GM12878 (cell line): ENCODE measurements at regions not wholly inside any gene's neighbourhood (a gene's known extent, or its start where the extent isn't known, plus 50 kb on each side); places are given as distances from the start of the nearest gene placed in this dataset.

ENCODE experiments used
- CEBPB ChIP-seq, 2 experiments: fragments of 150-350 bp in 1 of 2; IDR thresholded peaks; 2 replicates each; pipeline ENCODE4 v1.6.1; 2012 to 2014; ENCODE audit warnings: low read depth in 2 of 2, low read length in 2 of 2, borderline replicate concordance in 1 of 2, inconsistent platforms in 1 of 2
- DPF2 ChIP-seq: fragments of 450-650 bp; IDR thresholded peaks from 2 replicates; pipeline ENCODE4 v1.6.1; 2017; ENCODE audit warnings: mild to moderate bottlenecking
- GABPA ChIP-seq: IDR thresholded peaks from 2 replicates; pipeline ENCODE4 v1.6.1; 2014; ENCODE audit warnings: antibody characterized with exemption, low read depth, mild to moderate bottlenecking, inconsistent platforms
- HDGF ChIP-seq: fragments of 450-650 bp; IDR thresholded peaks from 2 replicates; pipeline ENCODE4 v1.6.1; 2016; ENCODE audit warnings: antibody characterized with exemption
- POLR2AphosphoS5 ChIP-seq: IDR thresholded peaks from 2 replicates; pipeline ENCODE4 v1.6.1; 2011; ENCODE audit warnings: mild to moderate bottlenecking, low read length, inconsistent platforms
- TAF1 ChIP-seq: IDR thresholded peaks from 2 replicates; pipeline ENCODE4 v1.6.1; 2011; ENCODE audit warnings: mild to moderate bottlenecking, low read depth, low read length, borderline replicate concordance
- TCF12 ChIP-seq: IDR thresholded peaks from 2 replicates; pipeline ENCODE4 v1.6.1; 2011; ENCODE audit warnings: low read depth, mild to moderate bottlenecking, low read length
- ZNF207 ChIP-seq: fragments of 450-650 bp; IDR thresholded peaks from 2 replicates; pipeline ENCODE4 v1.6.1; 2014; ENCODE audit warnings: antibody characterized with exemption, mild to moderate bottlenecking, borderline replicate concordance
- TF ChIP-seq, protein P1 (sequence below), 3 experiments: IDR thresholded peaks in 2 of 3; conservative IDR thresholded peaks in 1 of 3; 2 replicates each; pipeline ENCODE4 v1.5.1; 2011; ENCODE audit warnings: low read depth in 3 of 3, low read length in 3 of 3, mild to moderate bottlenecking in 3 of 3, control low read depth in 2 of 3, moderate library complexity in 2 of 3, inconsistent platforms in 1 of 3, mixed read lengths in 1 of 3; ENCODE audit not compliant: control insufficient read depth in 2 of 3, insufficient read depth in 1 of 3; ENCODE audit errors: extremely low read depth in 1 of 3
- TF ChIP-seq, protein P2 (sequence below): fragments of 450-650 bp; formaldehyde crosslinking; IDR thresholded peaks from 2 replicates; pipeline ENCODE4 v1.5.0; 2022; ENCODE audit warnings: mild to moderate bottlenecking, missing genetic modification characterization
- TF ChIP-seq, protein P3 (sequence below): fragments of 450-650 bp; IDR thresholded peaks from 2 replicates; pipeline ENCODE4 v1.6.1; 2018; ENCODE audit warnings: borderline replicate concordance, mild to moderate bottlenecking; ENCODE audit not compliant: partially characterized antibody

DNA sequence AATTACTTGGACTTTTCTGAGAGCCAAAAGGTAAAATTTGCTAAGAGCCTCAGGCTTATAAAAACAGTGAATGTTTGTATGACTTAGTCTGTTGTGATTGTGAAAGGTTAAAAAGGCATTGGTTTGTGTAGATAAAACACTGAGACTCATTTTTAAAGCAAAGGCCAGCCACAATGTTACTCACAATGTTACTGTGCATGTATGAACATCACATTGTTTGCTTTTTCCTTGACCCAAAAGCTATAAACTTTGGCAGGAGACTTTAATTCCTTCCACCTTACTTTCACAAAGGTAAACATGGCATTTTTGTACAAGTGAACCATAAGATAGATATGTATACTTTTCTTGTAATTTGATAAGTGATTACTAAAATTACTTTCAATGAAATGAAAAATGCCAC is 70.5 kb downstream of the NPAP1 start:
- TF ChIP-seq POLR2AphosphoS5 = no peak
- TF ChIP-seq, protein P1, sequence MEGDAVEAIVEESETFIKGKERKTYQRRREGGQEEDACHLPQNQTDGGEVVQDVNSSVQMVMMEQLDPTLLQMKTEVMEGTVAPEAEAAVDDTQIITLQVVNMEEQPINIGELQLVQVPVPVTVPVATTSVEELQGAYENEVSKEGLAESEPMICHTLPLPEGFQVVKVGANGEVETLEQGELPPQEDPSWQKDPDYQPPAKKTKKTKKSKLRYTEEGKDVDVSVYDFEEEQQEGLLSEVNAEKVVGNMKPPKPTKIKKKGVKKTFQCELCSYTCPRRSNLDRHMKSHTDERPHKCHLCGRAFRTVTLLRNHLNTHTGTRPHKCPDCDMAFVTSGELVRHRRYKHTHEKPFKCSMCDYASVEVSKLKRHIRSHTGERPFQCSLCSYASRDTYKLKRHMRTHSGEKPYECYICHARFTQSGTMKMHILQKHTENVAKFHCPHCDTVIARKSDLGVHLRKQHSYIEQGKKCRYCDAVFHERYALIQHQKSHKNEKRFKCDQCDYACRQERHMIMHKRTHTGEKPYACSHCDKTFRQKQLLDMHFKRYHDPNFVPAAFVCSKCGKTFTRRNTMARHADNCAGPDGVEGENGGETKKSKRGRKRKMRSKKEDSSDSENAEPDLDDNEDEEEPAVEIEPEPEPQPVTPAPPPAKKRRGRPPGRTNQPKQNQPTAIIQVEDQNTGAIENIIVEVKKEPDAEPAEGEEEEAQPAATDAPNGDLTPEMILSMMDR (IDR thresholded peaks at IDR 0.05 in 2 of 3, conservative IDR thresholded peaks at IDR 0.05 in 1 of 3; ENCODE audit: control insufficient read depth in 2 of 3, extremely low read depth in 1 of 3, insufficient read depth in 1 of 3, low read depth in 3 of 3, low read length in 3 of 3) = no peak
- TF ChIP-seq, protein P2, sequence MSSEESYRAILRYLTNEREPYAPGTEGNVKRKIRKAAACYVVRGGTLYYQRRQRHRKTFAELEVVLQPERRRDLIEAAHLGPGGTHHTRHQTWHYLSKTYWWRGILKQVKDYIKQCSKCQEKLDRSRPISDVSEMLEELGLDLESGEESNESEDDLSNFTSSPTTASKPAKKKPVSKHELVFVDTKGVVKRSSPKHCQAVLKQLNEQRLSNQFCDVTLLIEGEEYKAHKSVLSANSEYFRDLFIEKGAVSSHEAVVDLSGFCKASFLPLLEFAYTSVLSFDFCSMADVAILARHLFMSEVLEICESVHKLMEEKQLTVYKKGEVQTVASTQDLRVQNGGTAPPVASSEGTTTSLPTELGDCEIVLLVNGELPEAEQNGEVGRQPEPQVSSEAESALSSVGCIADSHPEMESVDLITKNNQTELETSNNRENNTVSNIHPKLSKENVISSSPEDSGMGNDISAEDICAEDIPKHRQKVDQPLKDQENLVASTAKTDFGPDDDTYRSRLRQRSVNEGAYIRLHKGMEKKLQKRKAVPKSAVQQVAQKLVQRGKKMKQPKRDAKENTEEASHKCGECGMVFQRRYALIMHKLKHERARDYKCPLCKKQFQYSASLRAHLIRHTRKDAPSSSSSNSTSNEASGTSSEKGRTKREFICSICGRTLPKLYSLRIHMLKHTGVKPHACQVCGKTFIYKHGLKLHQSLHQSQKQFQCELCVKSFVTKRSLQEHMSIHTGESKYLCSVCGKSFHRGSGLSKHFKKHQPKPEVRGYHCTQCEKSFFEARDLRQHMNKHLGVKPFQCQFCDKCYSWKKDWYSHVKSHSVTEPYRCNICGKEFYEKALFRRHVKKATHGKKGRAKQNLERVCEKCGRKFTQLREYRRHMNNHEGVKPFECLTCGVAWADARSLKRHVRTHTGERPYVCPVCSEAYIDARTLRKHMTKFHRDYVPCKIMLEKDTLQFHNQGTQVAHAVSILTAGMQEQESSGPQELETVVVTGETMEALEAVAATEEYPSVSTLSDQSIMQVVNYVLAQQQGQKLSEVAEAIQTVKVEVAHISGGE (CRISPR knock-in tag) = no peak
- no peak for TF ChIP-seq TCF12
- TF ChIP-seq, protein P3, sequence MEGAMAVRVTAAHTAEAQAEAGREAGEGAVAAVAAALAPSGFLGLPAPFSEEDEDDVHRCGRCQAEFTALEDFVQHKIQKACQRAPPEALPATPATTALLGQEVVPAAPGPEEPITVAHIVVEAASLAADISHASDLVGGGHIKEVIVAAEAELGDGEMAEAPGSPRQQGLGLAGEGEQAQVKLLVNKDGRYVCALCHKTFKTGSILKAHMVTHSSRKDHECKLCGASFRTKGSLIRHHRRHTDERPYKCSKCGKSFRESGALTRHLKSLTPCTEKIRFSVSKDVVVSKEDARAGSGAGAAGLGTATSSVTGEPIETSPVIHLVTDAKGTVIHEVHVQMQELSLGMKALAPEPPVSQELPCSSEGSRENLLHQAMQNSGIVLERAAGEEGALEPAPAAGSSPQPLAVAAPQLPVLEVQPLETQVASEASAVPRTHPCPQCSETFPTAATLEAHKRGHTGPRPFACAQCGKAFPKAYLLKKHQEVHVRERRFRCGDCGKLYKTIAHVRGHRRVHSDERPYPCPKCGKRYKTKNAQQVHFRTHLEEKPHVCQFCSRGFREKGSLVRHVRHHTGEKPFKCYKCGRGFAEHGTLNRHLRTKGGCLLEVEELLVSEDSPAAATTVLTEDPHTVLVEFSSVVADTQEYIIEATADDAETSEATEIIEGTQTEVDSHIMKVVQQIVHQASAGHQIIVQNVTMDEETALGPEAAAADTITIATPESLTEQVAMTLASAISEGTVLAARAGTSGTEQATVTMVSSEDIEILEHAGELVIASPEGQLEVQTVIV = no peak
- no peak for TF ChIP-seq TAF1
- no peak for TF ChIP-seq DPF2
- TF ChIP-seq CEBPB (IDR thresholded peaks at IDR 0.05; ENCODE audit: borderline replicate concordance in 1 of 2, low read depth in 2 of 2, low read length in 2 of 2) = no peak
- no peak for TF ChIP-seq HDGF
- TF ChIP-seq ZNF207 = no peak
- TF ChIP-seq GABPA = no peak
